Esophagus squamous epithelium (tissue), 5 donors: ENCODE measurements at regions not wholly inside any gene's neighbourhood (a gene's known extent, or its start where the extent isn't known, plus 50 kb on each side); places are given as distances from the start of the nearest gene placed in this dataset.
"Not testable (repeated sequence)": the region's sequence is repeated elsewhere in the genome, so short reads cannot be mapped to it uniquely, and the experiment has no call there.

Source experiments
- DNase-seq: peaks from one replicate; lab custom pipeline; 2025; lab: John Stamatoyannopoulos, UW
- H3K27ac ChIP-seq, 4 donors: fragments of 200-600 bp; sonication (generic); one replicate each; pipeline ENCODE4 v1.5.1; 2016 to 2019; ENCODE audit warnings: mild to moderate bottlenecking in 1 of 4
- H3K27me3 ChIP-seq, 4 donors: fragments of 200-600 bp; sonication (generic); 1 replicate in 3 of 4; 2 replicates in 1 of 4; pipeline versions ENCODE4 v1.5.1 to v1.6.0; 2017 to 2021; ENCODE audit warnings: antibody characterized with exemption in 1 of 4
- H3K36me3 ChIP-seq, 3 donors: fragments of 200-600 bp; sonication (generic); one replicate each; pipeline ENCODE4 v1.5.1; 2016 to 2019
- H3K4me1 ChIP-seq, 3 donors: fragments of 200-600 bp; sonication (generic); one replicate each; pipeline ENCODE4 v1.5.1; 2017 to 2019
- H3K4me3 ChIP-seq, 4 donors: fragments of 200-600 bp; sonication (generic); 1 replicate in 3 of 4; 2 replicates in 1 of 4; pipeline ENCODE4 v1.5.1; 2016 to 2019; ENCODE audit warnings: mild to moderate bottlenecking in 2 of 4, moderate library complexity in 1 of 4
- H3K9me3 ChIP-seq, 3 donors: fragments of 200-600 bp; sonication (generic); one replicate each; pipeline ENCODE4 v1.5.1; 2016 to 2019
- CTCF ChIP-seq, 6 experiments: fragments of 450-650 bp in 4 of 6; fragments of 200-600 bp in 2 of 6; sonication (generic) in 2 of 6; IDR thresholded peaks; one replicate each; pipeline ENCODE4 v1.5.1; 2016 to 2019; ENCODE audit warnings: antibody characterized with exemption in 6 of 6, mild to moderate bottlenecking in 4 of 6, moderate library complexity in 4 of 6
- POLR2A ChIP-seq, 4 donors: fragments of 450-650 bp; IDR thresholded peaks; one replicate each; pipeline ENCODE4 v1.6.1; 2017; ENCODE audit warnings: antibody characterized with exemption in 4 of 4, mild to moderate bottlenecking in 4 of 4, moderate library complexity in 3 of 4
- WGBS, 2 donors: methylation state at CpG; one replicate each; pipeline ENCODE4 v1.1.5; 2018; 5-methylcytosine and 5-hydroxymethylcytosine counted together
- intact Hi-C: fragments of 100-400 bp; cut with DNase I; formaldehyde crosslinking; loops from one replicate; pipeline ENCODE4 v1.15.0; 2022
- donor health status: DM: yes; HTN: yes; CAD: no.

- H3K4me3 ChIP-seq, result no peak overlapping the region
- no peak overlapping the region for H3K27ac ChIP-seq
- no peak for DNase-seq
- TF ChIP-seq POLR2A (IDR thresholded peaks at IDR 0.05) (no peak), CTCF (IDR thresholded peaks at IDR 0.05) (no peak)
- intact Hi-C loops, result no loop called here
- WGBS, 2 donors, result 51 to 64% methylated on average over 3 of the region's 3 CpGs
- H3K36me3 ChIP-seq, result no peaks in the 10 kb centered on the region
- H3K27me3 ChIP-seq, result no peaks in the 10 kb centered on the region
- H3K4me1 ChIP-seq, result no peaks in the 10 kb centered on the region
- no peaks in the 10 kb centered on the region for H3K9me3 ChIP-seq
Observed at GRCh38 chr13:44667943-44668342, 91.8 kb upstream of the TSC22D1 start.

- H3K9me3 ChIP-seq, intact Hi-C loops, H3K27ac ChIP-seq, DNase-seq, H3K4me1 ChIP-seq, H3K36me3 ChIP-seq, H3K27me3 ChIP-seq, H3K4me3 ChIP-seq: not testable (repeated sequence)
- 89 to 96% methylated on average over 3 of the region's 3 CpGs for WGBS, 2 donors
Observed at GRCh38 chr13:44666538-44666937, 90.4 kb upstream of the TSC22D1 start.

GRCh38 chr13:44664308-44664707 lies 88.2 kb upstream of the TSC22D1 start:
- WGBS, 2 donors, result 79 to 96% methylated on average over 1 of the region's 1 CpG
- TF ChIP-seq POLR2A (IDR thresholded peaks at IDR 0.05) (no peak), CTCF (IDR thresholded peaks at IDR 0.05) (no peak)
- Histone ChIP-seq H3K4me1 (no peaks in the 10 kb centered on the region), H3K9me3 (no peaks in the 10 kb centered on the region), H3K4me3 (no peak overlapping the region), H3K27ac (no peak overlapping the region), H3K27me3 (peaks cover 0 to 12% (median 0%) of the 10 kb centered on the region in 4 donors), H3K36me3 (no peaks in the 10 kb centered on the region)
- no peak for DNase-seq
- intact Hi-C loops, result no loop called here

- intact Hi-C loops, result no loop called here
- H3K27ac ChIP-seq, result no peak overlapping the region
- no peaks in the 10 kb centered on the region for H3K4me1 ChIP-seq
- H3K4me3 ChIP-seq, result no peak overlapping the region
- no peaks in the 10 kb centered on the region for H3K9me3 ChIP-seq
- peaks cover 0 to 12% (median 0%) of the 10 kb centered on the region in 4 donors for H3K27me3 ChIP-seq
- no peak for TF ChIP-seq POLR2A (IDR thresholded peaks at IDR 0.05)
- no peaks in the 10 kb centered on the region for H3K36me3 ChIP-seq
- WGBS, 2 donors, result 77 to 78% methylated on average over 3 of the region's 3 CpGs
- no peak for DNase-seq
Observed at GRCh38 chr13:44662515-44662914, 86.4 kb upstream of the TSC22D1 start.

GRCh38 chr13:44661936-44662335 lies 85.8 kb upstream of the TSC22D1 start:
- Histone ChIP-seq H3K9me3 (no peaks in the 10 kb centered on the region), H3K4me3 (no peak overlapping the region), H3K27me3 (peaks cover 0 to 12% (median 0%) of the 10 kb centered on the region in 4 donors), H3K4me1 (no peaks in the 10 kb centered on the region), H3K27ac (no peak overlapping the region), H3K36me3 (no peaks in the 10 kb centered on the region)
- TF ChIP-seq POLR2A (IDR thresholded peaks at IDR 0.05) (no peak), CTCF (IDR thresholded peaks at IDR 0.05) (no peak)
- WGBS, 2 donors, result 57 to 83% methylated on average over 3 of the region's 3 CpGs
- DNase-seq, result no peak
- intact Hi-C loops, result no loop called here

GRCh38 chr13:44660050-44660449 lies 83.9 kb upstream of the TSC22D1 start:
- Histone ChIP-seq H3K4me1 (no peaks in the 10 kb centered on the region), H3K4me3 (no peak overlapping the region), H3K27ac (no peak overlapping the region), H3K27me3 (peaks cover 0 to 12% (median 0%) of the 10 kb centered on the region in 4 donors), H3K36me3 (no peaks in the 10 kb centered on the region), H3K9me3 (no peaks in the 10 kb centered on the region)
- intact Hi-C loops, result no loop called here
- DNase-seq, result no peak
- TF ChIP-seq POLR2A (IDR thresholded peaks at IDR 0.05) (no peak), CTCF (IDR thresholded peaks at IDR 0.05) (no peak)
- WGBS, 2 donors, result 63 to 88% methylated on average over 4 of the region's 6 CpGs
